ENCODE measurements at regions not wholly inside any gene's neighbourhood (a gene's known extent, or its start where the extent isn't known, plus 50 kb on each side); places are given as distances from the start of the nearest gene placed in this dataset.

- Histone ChIP-seq H3K27me3 (ENCODE audit: control insufficient read depth, insufficient read depth, low read length) (no peaks in the 10 kb centered on the region), H3K36me3 (ENCODE audit: control insufficient read depth, insufficient read depth, low read length) (no peaks in the 10 kb centered on the region), H3K9me3 (ENCODE audit: control insufficient read depth, insufficient read depth, low read length) (peaks cover 6% of the 10 kb centered on the region; the same call in 1 of the 2 replicates), H3K27ac (ENCODE audit: low read depth, low read length) (no peak overlapping the region), H3K9ac (ENCODE audit: low read depth, low read length) (no peak overlapping the region), H3K4me3 (ENCODE audit: low read depth, low read length) (no peak overlapping the region), H3K4me1 (ENCODE audit: control insufficient read depth, insufficient read depth, low read length) (0 out of 2 replicates have a peak, but pooled peaks cover 3% of the 10 kb centered on the region)
Measured at GRCh38 chr3:78434801-78435200, 1333.0 kb downstream of the ROBO1 start.

GRCh38 chr3:78455166-78455565 is 1312.6 kb downstream of the ROBO1 start:
- H3K9me3 ChIP-seq (ENCODE audit: control insufficient read depth, insufficient read depth, low read length) = no peaks in the 10 kb centered on the region
- H3K4me3 ChIP-seq (ENCODE audit: low read depth, low read length) = no peak overlapping the region
- no peaks in the 10 kb centered on the region for H3K27me3 ChIP-seq (ENCODE audit: control insufficient read depth, insufficient read depth, low read length)
- H3K36me3 ChIP-seq (ENCODE audit: control insufficient read depth, insufficient read depth, low read length) = no peaks in the 10 kb centered on the region
- H3K9ac ChIP-seq (ENCODE audit: low read depth, low read length) = no peak overlapping the region
- peaks cover 9% of the 10 kb centered on the region for H3K4me1 ChIP-seq (ENCODE audit: control insufficient read depth, insufficient read depth, low read length)
- H3K27ac ChIP-seq (ENCODE audit: low read depth, low read length) = no peak overlapping the region

DNA sequence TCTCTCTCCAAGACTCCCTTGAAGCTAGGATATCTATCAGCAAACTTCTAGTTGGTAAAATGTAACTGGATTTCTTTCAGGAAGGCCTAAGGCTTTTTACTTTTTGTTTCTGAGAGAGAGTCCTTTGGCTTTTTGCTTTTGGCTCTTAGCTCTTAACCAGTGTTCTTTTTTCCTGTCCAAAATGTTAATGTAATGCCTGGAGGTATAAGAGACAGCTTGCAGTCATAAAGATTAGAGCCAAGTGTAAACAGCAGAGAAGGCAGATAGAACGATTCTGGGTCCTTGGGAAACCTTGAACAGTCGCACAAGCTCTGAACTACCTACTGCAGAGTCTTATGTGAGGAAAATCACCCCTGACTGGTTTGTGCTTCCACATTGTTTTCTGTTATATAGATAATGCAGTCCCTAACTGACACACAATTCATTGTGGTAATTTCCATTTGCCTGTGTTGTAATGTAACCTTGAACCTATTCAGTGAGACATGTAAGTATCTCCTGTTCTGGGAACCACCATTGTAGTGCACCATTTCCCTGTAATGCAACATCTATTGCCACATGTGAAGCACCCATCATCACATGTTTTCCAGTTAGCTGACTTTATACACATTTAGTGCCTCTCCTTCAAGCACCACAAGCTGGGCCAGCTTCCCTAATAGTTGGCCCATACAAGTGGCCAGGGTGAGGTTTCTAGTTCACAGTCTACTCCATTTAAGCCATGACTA is 1311.9 kb downstream of the ROBO1 start:
- no peak overlapping the region for H3K9ac ChIP-seq (ENCODE audit: low read depth, low read length)
- no peaks in the 10 kb centered on the region; the same call in 1 of the 2 replicates for H3K9me3 ChIP-seq (ENCODE audit: control insufficient read depth, insufficient read depth, low read length)
- no peaks in the 10 kb centered on the region for H3K36me3 ChIP-seq (ENCODE audit: control insufficient read depth, insufficient read depth, low read length)
- no peak overlapping the region for H3K4me3 ChIP-seq (ENCODE audit: low read depth, low read length)
- H3K4me1 ChIP-seq (ENCODE audit: control insufficient read depth, insufficient read depth, low read length) = peaks cover 14% of the 10 kb centered on the region
- H3K27ac ChIP-seq (ENCODE audit: low read depth, low read length) = no peak overlapping the region
- H3K27me3 ChIP-seq (ENCODE audit: control insufficient read depth, insufficient read depth, low read length) = no peaks in the 10 kb centered on the region

DNA sequence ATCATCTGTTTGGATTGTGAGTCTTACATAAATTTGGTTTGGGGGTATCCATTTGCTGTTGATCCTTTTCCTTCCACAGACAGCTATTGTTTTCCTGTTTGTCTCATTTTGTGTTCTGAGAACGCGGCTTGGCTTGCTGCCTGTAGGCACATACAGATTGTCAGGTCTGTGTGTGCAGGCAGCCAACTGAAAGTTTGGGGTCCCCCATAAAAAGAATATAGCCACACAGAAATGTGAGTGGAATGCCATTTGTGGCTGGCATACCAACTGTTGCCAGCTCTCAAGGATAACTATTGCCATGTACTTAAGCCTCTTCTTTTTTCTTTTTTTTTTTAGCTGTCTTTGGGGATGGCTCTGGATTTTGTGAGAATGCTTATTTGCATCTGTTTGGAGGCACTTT is 1308.0 kb downstream of the ROBO1 start:
- Histone ChIP-seq H3K9me3 (ENCODE audit: control insufficient read depth, insufficient read depth, low read length) (peaks cover 4% of the 10 kb centered on the region; the same call in 1 of the 2 replicates), H3K36me3 (ENCODE audit: control insufficient read depth, insufficient read depth, low read length) (no peaks in the 10 kb centered on the region), H3K9ac (ENCODE audit: low read depth, low read length) (no peak overlapping the region), H3K4me1 (ENCODE audit: control insufficient read depth, insufficient read depth, low read length) (peaks cover 14% of the 10 kb centered on the region), H3K27me3 (ENCODE audit: control insufficient read depth, insufficient read depth, low read length) (no peaks in the 10 kb centered on the region), H3K27ac (ENCODE audit: low read depth, low read length) (peak overlapping the region; percentile 73), H3K4me3 (ENCODE audit: low read depth, low read length) (no peak overlapping the region)

DNA sequence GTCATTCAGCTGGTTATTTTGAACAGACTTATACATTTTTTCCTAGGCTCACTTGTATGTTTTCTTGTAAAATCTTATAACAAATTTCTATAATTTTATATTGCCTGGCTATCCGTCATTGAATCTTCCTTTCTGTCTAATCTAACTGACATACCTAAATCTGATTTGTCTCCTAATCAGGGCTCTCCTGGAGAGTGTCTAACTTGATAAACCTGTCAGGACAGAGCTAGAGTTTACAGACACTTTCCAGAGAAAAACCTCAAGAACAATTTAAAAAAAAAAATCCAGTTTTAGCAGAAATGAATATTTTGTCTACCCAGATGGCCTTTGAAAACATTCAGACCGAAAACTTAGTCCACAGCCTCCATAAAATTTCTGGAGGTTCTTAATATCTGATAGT is 1305.8 kb downstream of the ROBO1 start:
- no peak overlapping the region for H3K27ac ChIP-seq (ENCODE audit: low read depth, low read length)
- H3K9ac ChIP-seq (ENCODE audit: low read depth, low read length) = no peak overlapping the region
- H3K27me3 ChIP-seq (ENCODE audit: control insufficient read depth, insufficient read depth, low read length) = no peaks in the 10 kb centered on the region
- H3K4me3 ChIP-seq (ENCODE audit: low read depth, low read length) = no peak overlapping the region
- peaks cover 6% of the 10 kb centered on the region; the same call in 1 of the 2 replicates for H3K9me3 ChIP-seq (ENCODE audit: control insufficient read depth, insufficient read depth, low read length)
- H3K36me3 ChIP-seq (ENCODE audit: control insufficient read depth, insufficient read depth, low read length) = no peaks in the 10 kb centered on the region
- H3K4me1 ChIP-seq (ENCODE audit: control insufficient read depth, insufficient read depth, low read length) = peaks cover 14% of the 10 kb centered on the region

- H3K27ac ChIP-seq (ENCODE audit: low read depth, low read length) = peak overlapping the region; percentile 27
- no peaks in the 10 kb centered on the region for H3K36me3 ChIP-seq (ENCODE audit: control insufficient read depth, insufficient read depth, low read length)
- H3K9ac ChIP-seq (ENCODE audit: low read depth, low read length) = no peak overlapping the region
- peak overlapping the region; percentile 29; the same call in 1 of the 2 replicates for H3K4me3 ChIP-seq (ENCODE audit: low read depth, low read length)
- H3K9me3 ChIP-seq (ENCODE audit: control insufficient read depth, insufficient read depth, low read length) = peaks cover 21% of the 10 kb centered on the region
- no peaks in the 10 kb centered on the region for H3K27me3 ChIP-seq (ENCODE audit: control insufficient read depth, insufficient read depth, low read length)
- H3K4me1 ChIP-seq (ENCODE audit: control insufficient read depth, insufficient read depth, low read length) = peaks cover 38% of the 10 kb centered on the region
Measured at GRCh38 chr3:78476076-78476475, 1291.7 kb downstream of the ROBO1 start.

GRCh38 chr3:78481050-78481449 is 1286.7 kb downstream of the ROBO1 start:
- no peaks in the 10 kb centered on the region for H3K27me3 ChIP-seq (ENCODE audit: control insufficient read depth, insufficient read depth, low read length)
- peaks cover 4% of the 10 kb centered on the region for H3K9me3 ChIP-seq (ENCODE audit: control insufficient read depth, insufficient read depth, low read length)

DNA sequence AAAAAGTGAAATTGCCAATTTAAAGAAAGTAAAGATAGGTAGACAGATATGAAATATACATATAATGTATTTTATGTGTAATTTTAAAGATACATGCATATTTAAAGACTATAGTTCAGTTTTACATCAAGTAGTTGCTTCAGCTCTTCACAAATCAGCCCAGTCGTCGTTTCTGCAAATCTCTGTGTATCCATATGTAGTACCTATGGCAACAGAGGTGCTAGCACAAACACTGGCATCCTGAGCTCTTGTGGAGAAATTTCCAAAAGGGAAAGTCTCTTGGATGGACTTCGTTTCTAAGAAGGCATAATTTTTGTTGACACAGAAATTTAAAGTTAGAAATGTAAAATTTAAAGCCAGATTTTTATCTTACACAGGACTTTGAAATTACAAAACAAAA is 1284.7 kb downstream of the ROBO1 start:
- H3K9me3 ChIP-seq (ENCODE audit: control insufficient read depth, insufficient read depth, low read length) = peaks cover 13% of the 10 kb centered on the region
- H3K4me1 ChIP-seq (ENCODE audit: control insufficient read depth, insufficient read depth, low read length) = peaks cover 6% of the 10 kb centered on the region; the same call in 1 of the 2 replicates
- no peak overlapping the region for H3K4me3 ChIP-seq (ENCODE audit: low read depth, low read length)
- no peaks in the 10 kb centered on the region for H3K36me3 ChIP-seq (ENCODE audit: control insufficient read depth, insufficient read depth, low read length)
- no peaks in the 10 kb centered on the region for H3K27me3 ChIP-seq (ENCODE audit: control insufficient read depth, insufficient read depth, low read length)
- no peak overlapping the region for H3K27ac ChIP-seq (ENCODE audit: low read depth, low read length)
- no peak overlapping the region for H3K9ac ChIP-seq (ENCODE audit: low read depth, low read length)

More at GRCh38 chr3:78481050-78481449, 1286.7 kb downstream of the ROBO1 start:
- Histone ChIP-seq H3K4me3 (ENCODE audit: low read depth, low read length) (no peak overlapping the region), H3K36me3 (ENCODE audit: control insufficient read depth, insufficient read depth, low read length) (no peaks in the 10 kb centered on the region), H3K4me1 (ENCODE audit: control insufficient read depth, insufficient read depth, low read length) (peaks cover 26% of the 10 kb centered on the region), H3K27ac (ENCODE audit: low read depth, low read length) (no peak overlapping the region), H3K9ac (ENCODE audit: low read depth, low read length) (no peak overlapping the region)

- Histone ChIP-seq H3K4me3 (ENCODE audit: low read depth, low read length) (no peak overlapping the region), H3K4me1 (ENCODE audit: control insufficient read depth, insufficient read depth, low read length) (no peaks in the 10 kb centered on the region), H3K36me3 (ENCODE audit: control insufficient read depth, insufficient read depth, low read length) (no peaks in the 10 kb centered on the region)
Measured at GRCh38 chr3:78494851-78495250, 1272.9 kb downstream of the ROBO1 start.

GRCh38 chr3:78495301-78495700 is 1272.5 kb downstream of the ROBO1 start:
- no peaks in the 10 kb centered on the region for H3K9me3 ChIP-seq (ENCODE audit: control insufficient read depth, insufficient read depth, low read length)
- H3K27me3 ChIP-seq (ENCODE audit: control insufficient read depth, insufficient read depth, low read length) = no peaks in the 10 kb centered on the region
- no peak overlapping the region for H3K4me3 ChIP-seq (ENCODE audit: low read depth, low read length)
- H3K9ac ChIP-seq (ENCODE audit: low read depth, low read length) = no peak overlapping the region
- no peaks in the 10 kb centered on the region for H3K4me1 ChIP-seq (ENCODE audit: control insufficient read depth, insufficient read depth, low read length)
- no peak overlapping the region for H3K27ac ChIP-seq (ENCODE audit: low read depth, low read length)
- H3K36me3 ChIP-seq (ENCODE audit: control insufficient read depth, insufficient read depth, low read length) = no peaks in the 10 kb centered on the region

More at GRCh38 chr3:78494851-78495250, 1272.9 kb downstream of the ROBO1 start:
- H3K27me3 ChIP-seq (ENCODE audit: control insufficient read depth, insufficient read depth, low read length) = no peaks in the 10 kb centered on the region
- no peaks in the 10 kb centered on the region for H3K9me3 ChIP-seq (ENCODE audit: control insufficient read depth, insufficient read depth, low read length)
- H3K27ac ChIP-seq (ENCODE audit: low read depth, low read length) = no peak overlapping the region
- no peak overlapping the region for H3K9ac ChIP-seq (ENCODE audit: low read depth, low read length)

- no peaks in the 10 kb centered on the region for H3K27me3 ChIP-seq (ENCODE audit: control insufficient read depth, insufficient read depth, low read length)
- no peaks in the 10 kb centered on the region for H3K4me1 ChIP-seq (ENCODE audit: control insufficient read depth, insufficient read depth, low read length)
- no peak overlapping the region for H3K9ac ChIP-seq (ENCODE audit: low read depth, low read length)
- H3K9me3 ChIP-seq (ENCODE audit: control insufficient read depth, insufficient read depth, low read length) = no peaks in the 10 kb centered on the region
- no peaks in the 10 kb centered on the region for H3K36me3 ChIP-seq (ENCODE audit: control insufficient read depth, insufficient read depth, low read length)
- H3K27ac ChIP-seq (ENCODE audit: low read depth, low read length) = no peak overlapping the region
- no peak overlapping the region for H3K4me3 ChIP-seq (ENCODE audit: low read depth, low read length)
Measured at GRCh38 chr3:78496501-78496900, 1271.3 kb downstream of the ROBO1 start.
